GM10266 (cell line): ENCODE measurements at regions not wholly inside any gene's neighbourhood (a gene's known extent, or its start where the extent isn't known, plus 50 kb on each side); places are given as distances from the start of the nearest gene placed in this dataset.

Experiments used
- DNase-seq: peaks from one replicate; pipeline ENCODE4 v3.0.0; 2012; ENCODE audit errors: extremely low spot score
- CTCF ChIP-seq: IDR thresholded peaks from 2 replicates; pipeline ENCODE4 v1.5.1; 2012; ENCODE audit warnings: mild to moderate bottlenecking, low read depth; ENCODE audit not compliant: control insufficient read depth, insufficient read depth; ENCODE audit errors: missing control alignments

- no peak for DNase-seq
- no peak for TF ChIP-seq CTCF
Measured at GRCh38 chr2:228245601-228246000, 64.1 kb upstream of the SPHKAP start.

- DNase-seq: no peak
Measured at GRCh38 chr2:228242591-228242990, 61.1 kb upstream of the SPHKAP start.

GRCh38 chr2:228239907-228240561, 58.5 kb upstream of the SPHKAP start:
- no peak for TF ChIP-seq CTCF
- DNase-seq: no peak

More at GRCh38 chr2:228242591-228242990, 61.1 kb upstream of the SPHKAP start:
- TF ChIP-seq CTCF: no peak

GRCh38 chr2:228239207-228239906, 57.9 kb upstream of the SPHKAP start:
- TF ChIP-seq CTCF: no peak
- no peak for DNase-seq
